ENCODE measurements at regions not wholly inside any gene's neighbourhood (a gene's known extent, or its start where the extent isn't known, plus 50 kb on each side); places are given as distances from the start of the nearest gene placed in this dataset.

GRCh38 chr3:164048451-164048850 is 1029.8 kb downstream of the SI start:
- Histone ChIP-seq H3K4me1 (ENCODE audit: control insufficient read depth, low read length) (no peaks in the 10 kb centered on the region), H3K27me3 (ENCODE audit: control insufficient read depth, low read length) (no peaks in the 10 kb centered on the region), H3F3A (ENCODE audit: control insufficient read depth, insufficient read depth) (no peaks in the 10 kb centered on the region), H3K27ac (ENCODE audit: low read depth, low read length) (no peak overlapping the region), H3K4me3 (ENCODE audit: low read length) (no peak overlapping the region), H3K79me2 (ENCODE audit: control insufficient read depth, low read length) (no peaks in the 10 kb centered on the region), H3K9me2 (replicated peaks; ENCODE audit: control insufficient read depth, low read length) (no peaks in the 10 kb centered on the region), H4K20me1 (ENCODE audit: control insufficient read depth, insufficient read depth, low read depth, low read length) (no peaks in the 10 kb centered on the region), H3K4me2 (ENCODE audit: low read length) (no peak overlapping the region), H3K9me3 (ENCODE audit: control insufficient read depth, insufficient read depth, low read length) (no peaks in the 10 kb centered on the region), H3K36me3 (ENCODE audit: control insufficient read depth, low read length) (no peaks in the 10 kb centered on the region)
- TF ChIP-seq CTCF (IDR thresholded peaks at IDR 0.05; ENCODE audit: low read depth, low read length, poor library complexity, severe bottlenecking), result no peak
- TF ChIP-seq EZH2phosphoT487 (IDR thresholded peaks at IDR 0.05; ENCODE audit: borderline replicate concordance, low read length), result no peak

GRCh38 chr3:164040991-164041390 is 1037.3 kb downstream of the SI start:
- Histone ChIP-seq H3K79me2 (ENCODE audit: control insufficient read depth, low read length) (no peaks in the 10 kb centered on the region), H3K4me2 (ENCODE audit: low read length) (no peak overlapping the region), H3K27ac (ENCODE audit: low read depth, low read length) (no peak overlapping the region), H3K9me2 (replicated peaks; ENCODE audit: control insufficient read depth, low read length) (no peaks in the 10 kb centered on the region), H3F3A (ENCODE audit: control insufficient read depth, insufficient read depth) (no peaks in the 10 kb centered on the region), H3K36me3 (ENCODE audit: control insufficient read depth, low read length) (no peaks in the 10 kb centered on the region), H3K4me3 (ENCODE audit: low read length) (no peak overlapping the region), H4K20me1 (ENCODE audit: control insufficient read depth, insufficient read depth, low read depth, low read length) (no peaks in the 10 kb centered on the region), H3K4me1 (ENCODE audit: control insufficient read depth, low read length) (no peaks in the 10 kb centered on the region), H3K9me3 (ENCODE audit: control insufficient read depth, insufficient read depth, low read length) (no peaks in the 10 kb centered on the region), H3K27me3 (ENCODE audit: control insufficient read depth, low read length) (no peaks in the 10 kb centered on the region)
- TF ChIP-seq CTCF (IDR thresholded peaks at IDR 0.05; ENCODE audit: low read depth, low read length, poor library complexity, severe bottlenecking), result no peak
- no peak for TF ChIP-seq EZH2phosphoT487 (IDR thresholded peaks at IDR 0.05; ENCODE audit: borderline replicate concordance, low read length)

- Histone ChIP-seq H3K4me3 (ENCODE audit: low read length) (no peak overlapping the region), H4K20me1 (ENCODE audit: control insufficient read depth, insufficient read depth, low read depth, low read length) (no peaks in the 10 kb centered on the region), H3K4me1 (ENCODE audit: control insufficient read depth, low read length) (no peaks in the 10 kb centered on the region), H3K9me2 (replicated peaks; ENCODE audit: control insufficient read depth, low read length) (no peaks in the 10 kb centered on the region), H3K9me3 (ENCODE audit: control insufficient read depth, insufficient read depth, low read length) (no peaks in the 10 kb centered on the region), H3K36me3 (ENCODE audit: control insufficient read depth, low read length) (no peaks in the 10 kb centered on the region), H3K4me2 (ENCODE audit: low read length) (no peak overlapping the region), H3K27me3 (ENCODE audit: control insufficient read depth, low read length) (no peaks in the 10 kb centered on the region), H3K79me2 (ENCODE audit: control insufficient read depth, low read length) (no peaks in the 10 kb centered on the region), H3F3A (ENCODE audit: control insufficient read depth, insufficient read depth) (no peaks in the 10 kb centered on the region), H3K27ac (ENCODE audit: low read depth, low read length) (no peak overlapping the region)
- TF ChIP-seq CTCF (IDR thresholded peaks at IDR 0.05; ENCODE audit: low read depth, low read length, poor library complexity, severe bottlenecking), result no peak
- no peak for TF ChIP-seq EZH2phosphoT487 (IDR thresholded peaks at IDR 0.05; ENCODE audit: borderline replicate concordance, low read length)
These were observed 1048.1 kb downstream of the SI start for GRCh38 chr3:164030194-164030593.

- Histone ChIP-seq H3K4me3 (ENCODE audit: low read length) (no peak overlapping the region), H3K79me2 (ENCODE audit: control insufficient read depth, low read length) (no peaks in the 10 kb centered on the region), H4K20me1 (ENCODE audit: control insufficient read depth, insufficient read depth, low read depth, low read length) (no peaks in the 10 kb centered on the region), H3F3A (ENCODE audit: control insufficient read depth, insufficient read depth) (no peaks in the 10 kb centered on the region), H3K27me3 (ENCODE audit: control insufficient read depth, low read length) (no peaks in the 10 kb centered on the region), H3K36me3 (ENCODE audit: control insufficient read depth, low read length) (no peaks in the 10 kb centered on the region), H3K27ac (ENCODE audit: low read depth, low read length) (no peak overlapping the region), H3K9me3 (ENCODE audit: control insufficient read depth, insufficient read depth, low read length) (no peaks in the 10 kb centered on the region), H3K4me1 (ENCODE audit: control insufficient read depth, low read length) (no peaks in the 10 kb centered on the region), H3K4me2 (ENCODE audit: low read length) (no peak overlapping the region), H3K9me2 (replicated peaks; ENCODE audit: control insufficient read depth, low read length) (no peaks in the 10 kb centered on the region)
- no peak for TF ChIP-seq EZH2phosphoT487 (IDR thresholded peaks at IDR 0.05; ENCODE audit: borderline replicate concordance, low read length)
- no peak for TF ChIP-seq CTCF (IDR thresholded peaks at IDR 0.05; ENCODE audit: low read depth, low read length, poor library complexity, severe bottlenecking)
These were observed 1053.5 kb downstream of the SI start for GRCh38 chr3:164024786-164025185.

All from DOHH2 (cell line).